Prostate gland (tissue), 2 donors: ENCODE measurements at regions not wholly inside any gene's neighbourhood (a gene's known extent, or its start where the extent isn't known, plus 50 kb on each side); places are given as distances from the start of the nearest gene placed in this dataset.

Source experiments
- POLR2AphosphoS5 ChIP-seq: sonication (generic); formaldehyde crosslinking; IDR thresholded peaks from one replicate; pipeline ENCODE4 v1.6.1; 2017; ENCODE audit warnings: antibody characterized with exemption
- TF ChIP-seq, protein P1 (sequence below), 4 experiments: fragments of 200-600 bp in 2 of 4; fragments of 450-650 bp in 2 of 4; sonication (generic) in 2 of 4; IDR thresholded peaks; 1 replicate in 3 of 4; 2 replicates in 1 of 4; pipeline ENCODE4 v1.5.1; 2016 to 2019; ENCODE audit warnings: antibody characterized with exemption in 4 of 4, mild to moderate bottlenecking in 2 of 4, moderate library complexity in 2 of 4

DNA sequence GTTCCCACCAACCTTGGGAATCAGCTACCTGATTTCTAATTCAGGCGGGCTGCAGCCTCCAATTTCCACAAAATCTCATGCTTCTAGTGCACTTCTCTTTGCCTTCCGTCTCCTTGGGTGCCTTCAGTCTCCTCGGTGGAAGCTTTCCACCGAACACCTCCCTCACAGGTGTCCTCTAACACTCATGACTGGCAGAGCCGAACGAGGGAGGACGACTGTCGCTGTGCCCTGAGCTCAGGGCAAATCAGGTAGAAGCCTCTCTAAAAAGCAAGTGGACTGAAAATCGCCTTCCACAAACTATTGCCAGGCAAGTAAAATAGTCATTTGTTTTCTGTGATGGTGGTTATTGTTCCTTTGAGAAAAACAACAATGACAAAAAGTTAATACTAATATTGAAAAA, 176.1 kb upstream of the PPARGC1A start:
- no peak for TF ChIP-seq POLR2AphosphoS5
- TF ChIP-seq, protein P1, sequence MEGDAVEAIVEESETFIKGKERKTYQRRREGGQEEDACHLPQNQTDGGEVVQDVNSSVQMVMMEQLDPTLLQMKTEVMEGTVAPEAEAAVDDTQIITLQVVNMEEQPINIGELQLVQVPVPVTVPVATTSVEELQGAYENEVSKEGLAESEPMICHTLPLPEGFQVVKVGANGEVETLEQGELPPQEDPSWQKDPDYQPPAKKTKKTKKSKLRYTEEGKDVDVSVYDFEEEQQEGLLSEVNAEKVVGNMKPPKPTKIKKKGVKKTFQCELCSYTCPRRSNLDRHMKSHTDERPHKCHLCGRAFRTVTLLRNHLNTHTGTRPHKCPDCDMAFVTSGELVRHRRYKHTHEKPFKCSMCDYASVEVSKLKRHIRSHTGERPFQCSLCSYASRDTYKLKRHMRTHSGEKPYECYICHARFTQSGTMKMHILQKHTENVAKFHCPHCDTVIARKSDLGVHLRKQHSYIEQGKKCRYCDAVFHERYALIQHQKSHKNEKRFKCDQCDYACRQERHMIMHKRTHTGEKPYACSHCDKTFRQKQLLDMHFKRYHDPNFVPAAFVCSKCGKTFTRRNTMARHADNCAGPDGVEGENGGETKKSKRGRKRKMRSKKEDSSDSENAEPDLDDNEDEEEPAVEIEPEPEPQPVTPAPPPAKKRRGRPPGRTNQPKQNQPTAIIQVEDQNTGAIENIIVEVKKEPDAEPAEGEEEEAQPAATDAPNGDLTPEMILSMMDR (IDR thresholded peaks at IDR 0.05): no peak
